Karpas-422 (cell line): ENCODE measurements at regions not wholly inside any gene's neighbourhood (a gene's known extent, or its start where the extent isn't known, plus 50 kb on each side); places are given as distances from the start of the nearest gene placed in this dataset.

Experiments
- DNase-seq: peaks from one replicate; pipeline ENCODE4 v3.0.0-alpha.2; 2015
- H2AFZ ChIP-seq: fragments of 200-600 bp; sonication (generic); 2 replicates; pipeline ENCODE4 v1.6.1; 2014; ENCODE audit warnings: antibody characterized with exemption, low read length, mixed read lengths
- H3K27ac ChIP-seq: fragments of 200-600 bp; sonication (generic); 2 replicates; pipeline ENCODE4 v1.5.1; 2014; ENCODE audit warnings: mild to moderate bottlenecking, low read length, moderate library complexity
- H3K27me3 ChIP-seq: fragments of 200-600 bp; sonication (generic); 2 replicates; pipeline ENCODE4 v1.6.1; 2014; ENCODE audit warnings: low read length, mixed read lengths
- H3K36me3 ChIP-seq: fragments of 200-600 bp; sonication (generic); 2 replicates; pipeline ENCODE4 v1.6.1; 2014; ENCODE audit warnings: low read length, mixed read lengths; ENCODE audit not compliant: insufficient read depth
- H3K4me1 ChIP-seq: fragments of 200-600 bp; sonication (generic); 2 replicates; pipeline ENCODE4 v1.6.1; 2014; ENCODE audit warnings: mild to moderate bottlenecking, low read length, mixed read lengths
- H3K4me2 ChIP-seq: fragments of 200-600 bp; sonication (generic); 2 replicates; pipeline ENCODE4 v1.6.1; 2014; ENCODE audit warnings: low read length, low read depth, mild to moderate bottlenecking; ENCODE audit not compliant: poor library complexity, severe bottlenecking
- H3K4me3 ChIP-seq: fragments of 200-600 bp; sonication (generic); 2 replicates; pipeline ENCODE4 v1.5.1; 2014; ENCODE audit warnings: mild to moderate bottlenecking, antibody characterized with exemption, low read length, mixed read lengths
- H3K79me2 ChIP-seq: fragments of 200-600 bp; sonication (generic); 2 replicates; pipeline ENCODE4 v1.6.1; 2014; ENCODE audit warnings: mild to moderate bottlenecking, low read length, mixed read lengths
- H3K9ac ChIP-seq: fragments of 200-600 bp; sonication (generic); 2 replicates; pipeline ENCODE4 v1.6.0; 2014; ENCODE audit warnings: low read length
- H3K9me2 ChIP-seq: fragments of 200-600 bp; sonication (generic), shearing (Covaris generic); replicated peaks from 2 replicates; pipeline ENCODE4 v1.6.0; 2014; ENCODE audit warnings: mild to moderate bottlenecking, low read length, moderate library complexity; ENCODE audit not compliant: insufficient read depth
- H3K9me3 ChIP-seq: fragments of 300-700, 200-600 bp; sonication (generic); 2 replicates; pipeline ENCODE4 v1.6.1; 2014; ENCODE audit warnings: low read length, mixed read lengths
- H4K20me1 ChIP-seq: fragments of 200-600 bp; sonication (generic); 2 replicates; pipeline ENCODE4 v1.6.1; 2014; ENCODE audit warnings: mild to moderate bottlenecking, antibody characterized with exemption, low read length, low read depth; ENCODE audit not compliant: insufficient read depth

- no peak overlapping the region for H3K4me2 ChIP-seq
- H3K4me1 ChIP-seq = peaks cover 4% of the 10 kb centered on the region
- H3K36me3 ChIP-seq = no peaks in the 10 kb centered on the region
- no peaks in the 10 kb centered on the region for H3K79me2 ChIP-seq
- H3K4me3 ChIP-seq = no peak overlapping the region
- H3K9me3 ChIP-seq = no peaks in the 10 kb centered on the region
- H3K9ac ChIP-seq = no peak overlapping the region
- H4K20me1 ChIP-seq = no peaks in the 10 kb centered on the region
- no peaks in the 10 kb centered on the region for H3K27me3 ChIP-seq
- no peak for DNase-seq
- no peaks in the 10 kb centered on the region for H3K9me2 ChIP-seq
- no peak overlapping the region for H3K27ac ChIP-seq
- H2AFZ ChIP-seq = no peak overlapping the region
These were observed 131.7 kb downstream of the TEX36 start for GRCh38 chr10:125551247-125551646.

GRCh38 chr10:125550362-125550761 lies 132.6 kb downstream of the TEX36 start:
- H3K4me1 ChIP-seq = peaks cover 4% of the 10 kb centered on the region
- H4K20me1 ChIP-seq = no peaks in the 10 kb centered on the region
- no peaks in the 10 kb centered on the region for H3K79me2 ChIP-seq
- H3K9me3 ChIP-seq = no peaks in the 10 kb centered on the region
- H3K4me2 ChIP-seq = no peak overlapping the region
- no peaks in the 10 kb centered on the region for H3K9me2 ChIP-seq
- no peak overlapping the region for H3K27ac ChIP-seq
- no peak overlapping the region for H2AFZ ChIP-seq
- H3K27me3 ChIP-seq = no peaks in the 10 kb centered on the region
- H3K36me3 ChIP-seq = no peaks in the 10 kb centered on the region
- H3K4me3 ChIP-seq = no peak overlapping the region
- no peak overlapping the region for H3K9ac ChIP-seq
- no peak for DNase-seq

- Histone ChIP-seq H3K4me1 (peaks cover 4% of the 10 kb centered on the region), H3K9me3 (no peaks in the 10 kb centered on the region), H3K27ac (no peak overlapping the region), H3K4me3 (no peak overlapping the region), H3K79me2 (no peaks in the 10 kb centered on the region), H3K4me2 (no peak overlapping the region), H3K27me3 (no peaks in the 10 kb centered on the region), H2AFZ (no peak overlapping the region), H3K9me2 (no peaks in the 10 kb centered on the region), H4K20me1 (no peaks in the 10 kb centered on the region), H3K9ac (no peak overlapping the region), H3K36me3 (no peaks in the 10 kb centered on the region)
- DNase-seq = no peak
These were observed 133.3 kb downstream of the TEX36 start for GRCh38 chr10:125549653-125550052.

- no peak overlapping the region for H3K4me3 ChIP-seq
- no peak overlapping the region for H2AFZ ChIP-seq
- H3K9me2 ChIP-seq = no peaks in the 10 kb centered on the region
- H3K36me3 ChIP-seq = no peaks in the 10 kb centered on the region
- H3K27ac ChIP-seq = no peak overlapping the region
- H3K79me2 ChIP-seq = no peaks in the 10 kb centered on the region
- no peak for DNase-seq
- no peaks in the 10 kb centered on the region for H3K27me3 ChIP-seq
- H3K4me1 ChIP-seq = peaks cover 4% of the 10 kb centered on the region
- H3K9ac ChIP-seq = no peak overlapping the region
- no peak overlapping the region for H3K4me2 ChIP-seq
- H4K20me1 ChIP-seq = no peaks in the 10 kb centered on the region
- no peaks in the 10 kb centered on the region for H3K9me3 ChIP-seq
These were observed 134.1 kb downstream of the TEX36 start for GRCh38 chr10:125548878-125549277.

GRCh38 chr10:125548356-125548755 lies 134.6 kb downstream of the TEX36 start:
- Histone ChIP-seq H3K36me3 (no peaks in the 10 kb centered on the region), H2AFZ (no peak overlapping the region), H3K9me3 (no peaks in the 10 kb centered on the region), H3K9ac (no peak overlapping the region), H3K79me2 (no peaks in the 10 kb centered on the region), H3K27me3 (no peaks in the 10 kb centered on the region), H4K20me1 (no peaks in the 10 kb centered on the region), H3K4me1 (peaks cover 4% of the 10 kb centered on the region), H3K4me2 (no peak overlapping the region), H3K9me2 (no peaks in the 10 kb centered on the region), H3K27ac (no peak overlapping the region), H3K4me3 (no peak overlapping the region)
- no peak for DNase-seq

- no peak for DNase-seq
- H3K27me3 ChIP-seq = no peaks in the 10 kb centered on the region
- H3K9me2 ChIP-seq = no peaks in the 10 kb centered on the region
- H4K20me1 ChIP-seq = no peaks in the 10 kb centered on the region
- peaks cover 4% of the 10 kb centered on the region for H3K4me1 ChIP-seq
- H3K9me3 ChIP-seq = no peaks in the 10 kb centered on the region
- no peaks in the 10 kb centered on the region for H3K36me3 ChIP-seq
- no peak overlapping the region for H3K4me2 ChIP-seq
- H3K9ac ChIP-seq = no peak overlapping the region
- no peaks in the 10 kb centered on the region for H3K79me2 ChIP-seq
- no peak overlapping the region for H3K27ac ChIP-seq
- H3K4me3 ChIP-seq = no peak overlapping the region
- H2AFZ ChIP-seq = no peak overlapping the region
These were observed 135.8 kb downstream of the TEX36 start for GRCh38 chr10:125547010-125547650.

- no peaks in the 10 kb centered on the region for H3K9me2 ChIP-seq
These were observed 139.2 kb downstream of the TEX36 start for GRCh38 chr10:125543796-125544195.

GRCh38 chr10:125538947-125539731 lies 143.8 kb downstream of the TEX36 start:
- no peaks in the 10 kb centered on the region for H3K79me2 ChIP-seq
- no peak for DNase-seq
- H3K9me2 ChIP-seq = no peaks in the 10 kb centered on the region
- no peaks in the 10 kb centered on the region for H3K27me3 ChIP-seq
- no peak overlapping the region for H3K4me2 ChIP-seq
- no peaks in the 10 kb centered on the region for H3K36me3 ChIP-seq
- H3K4me3 ChIP-seq = no peak overlapping the region
- no peak overlapping the region for H3K27ac ChIP-seq
- no peak overlapping the region for H3K9ac ChIP-seq
- H3K9me3 ChIP-seq = no peaks in the 10 kb centered on the region
- no peak overlapping the region for H2AFZ ChIP-seq
- H3K4me1 ChIP-seq = no peaks in the 10 kb centered on the region
- no peaks in the 10 kb centered on the region for H4K20me1 ChIP-seq

More at GRCh38 chr10:125543796-125544195, 139.2 kb downstream of the TEX36 start:
- no peak overlapping the region for H3K4me2 ChIP-seq
- H3K9ac ChIP-seq = no peak overlapping the region
- DNase-seq = no peak
- H3K4me3 ChIP-seq = no peak overlapping the region
- H3K4me1 ChIP-seq = no peaks in the 10 kb centered on the region
- H3K9me3 ChIP-seq = no peaks in the 10 kb centered on the region
- no peak overlapping the region for H2AFZ ChIP-seq
- no peaks in the 10 kb centered on the region for H3K79me2 ChIP-seq
- H3K27ac ChIP-seq = no peak overlapping the region
- H4K20me1 ChIP-seq = no peaks in the 10 kb centered on the region
- no peaks in the 10 kb centered on the region for H3K36me3 ChIP-seq
- no peaks in the 10 kb centered on the region for H3K27me3 ChIP-seq
